ENCODE measurements at regions not wholly inside any gene's neighbourhood (a gene's known extent, or its start where the extent isn't known, plus 50 kb on each side); places are given as distances from the start of the nearest gene placed in this dataset.

- TF ChIP-seq CTCF (IDR thresholded peaks at IDR 0.05; ENCODE audit: low read length) (no peak), EZH2 (IDR thresholded peaks at IDR 0.05; ENCODE audit: borderline replicate concordance, low read length) (no peak)
Measured at GRCh38 chr9:31470051-31470450, 914.4 kb upstream of the ACO1 start.
